GM12874 (cell line): ENCODE measurements at regions not wholly inside any gene's neighbourhood (a gene's known extent, or its start where the extent isn't known, plus 50 kb on each side); places are given as distances from the start of the nearest gene placed in this dataset.

Source experiments
- CTCF ChIP-seq: IDR thresholded peaks from 2 replicates; pipeline ENCODE4 v1.5.1; 2011; ENCODE audit warnings: low read depth, mild to moderate bottlenecking, control low read depth, low read length, moderate library complexity; ENCODE audit not compliant: insufficient read depth

- TF ChIP-seq CTCF, result no peak
These were observed 777.1 kb upstream of the MDGA2 start for GRCh38 chr14:48452437-48452995.

DNA sequence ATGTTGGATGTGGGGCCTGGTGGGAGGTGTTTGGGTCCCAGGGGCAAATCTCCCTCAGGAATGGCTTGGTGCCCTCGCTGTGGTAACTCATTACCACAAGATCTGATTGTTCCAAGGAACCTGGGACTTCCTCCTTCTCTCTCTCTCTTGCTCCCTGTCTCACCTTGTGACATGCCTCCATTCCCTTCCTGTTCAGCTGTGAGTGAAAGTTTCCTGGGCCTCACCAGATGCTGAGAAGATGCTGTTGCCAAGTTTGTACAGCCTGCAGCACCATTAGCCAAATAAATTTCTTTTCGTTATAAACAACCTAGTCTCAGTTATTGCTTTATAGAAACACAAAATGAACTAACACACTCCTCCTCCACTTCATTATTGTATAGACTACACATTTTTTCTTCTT is 759.8 kb upstream of the MDGA2 start:
- no peak for TF ChIP-seq CTCF

DNA sequence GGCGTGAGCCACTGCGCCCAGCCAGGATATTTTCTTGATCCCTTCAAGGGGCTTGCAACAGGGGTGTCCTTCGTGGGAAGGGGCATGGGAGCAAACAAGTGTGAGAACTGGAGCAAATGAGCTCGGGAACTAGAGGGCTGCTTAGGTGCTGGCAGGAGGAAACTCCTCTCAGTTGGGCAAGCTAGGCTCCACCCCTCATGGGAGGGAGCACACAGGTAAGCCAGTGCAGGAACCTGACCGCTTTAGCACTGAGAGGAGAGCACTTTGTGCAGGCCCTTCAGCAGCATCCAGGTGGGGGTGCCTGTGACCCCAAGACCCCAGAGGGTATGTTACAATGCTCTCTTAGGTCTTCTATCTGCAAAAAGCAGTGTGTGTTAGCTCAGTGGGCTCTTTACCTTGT is 755.4 kb upstream of the MDGA2 start:
- no peak for TF ChIP-seq CTCF

GRCh38 chr14:48429512-48429911 is 754.1 kb upstream of the MDGA2 start:
- no peak for TF ChIP-seq CTCF

DNA sequence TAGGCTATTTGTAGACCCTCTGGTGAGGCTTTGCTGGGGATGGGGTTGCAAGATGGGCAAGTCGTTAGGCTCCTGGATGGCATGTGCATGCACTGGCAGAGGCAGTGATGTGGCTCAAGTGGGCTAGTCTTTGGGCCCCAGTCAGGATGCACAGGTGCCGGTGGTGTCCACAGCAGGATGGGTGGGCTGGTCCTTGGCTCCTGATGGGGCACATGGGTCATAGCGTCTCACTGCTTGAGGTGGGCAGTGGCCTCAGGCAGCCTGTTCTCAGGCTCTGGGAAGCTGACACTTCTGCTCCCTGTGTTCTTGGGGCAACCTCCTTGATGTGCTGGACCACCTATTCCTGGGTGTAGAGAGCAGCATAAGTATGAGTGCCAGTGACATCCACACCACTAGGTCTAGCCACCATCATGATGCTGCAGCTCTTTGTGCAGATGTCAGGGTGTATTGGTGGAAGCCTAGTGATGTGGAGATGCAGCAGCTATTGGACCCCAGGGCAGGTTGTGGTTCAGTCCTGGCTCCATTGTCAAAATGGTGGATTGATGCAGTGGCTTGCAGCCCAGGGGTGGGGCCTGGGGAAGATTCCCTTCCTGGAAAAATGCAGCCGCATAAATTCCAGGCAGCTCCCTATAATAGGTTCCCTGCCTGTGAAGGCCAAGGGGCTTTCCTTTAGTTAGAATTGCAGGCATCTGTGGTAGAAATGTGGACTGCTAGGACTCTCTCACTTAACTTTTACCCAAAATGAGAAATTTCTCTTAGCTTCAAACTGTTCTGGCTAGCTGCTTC is 742.5 kb upstream of the MDGA2 start:
- no peak for TF ChIP-seq CTCF

DNA sequence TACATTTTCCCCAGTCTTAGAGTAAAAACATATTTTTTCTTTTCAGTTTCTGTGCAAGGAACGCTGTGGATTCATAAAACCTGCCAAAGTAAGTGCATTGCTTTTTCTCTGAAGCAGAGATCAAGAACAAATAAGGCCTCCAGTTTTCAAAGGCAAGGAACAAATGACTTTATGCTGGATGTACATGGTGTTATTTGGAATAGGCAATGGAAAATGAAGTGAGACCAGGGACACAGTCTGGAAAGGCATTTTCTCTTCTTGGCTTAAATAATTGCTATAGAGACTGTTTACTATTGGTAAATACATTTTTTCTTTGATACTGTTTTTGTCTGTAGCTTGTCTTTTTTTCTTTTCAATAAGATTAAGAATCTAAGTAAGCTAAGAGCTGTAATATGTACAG is 725.9 kb upstream of the MDGA2 start:
- no peak for TF ChIP-seq CTCF

GRCh38 chr14:48398675-48399282 is 723.4 kb upstream of the MDGA2 start:
- TF ChIP-seq CTCF, result peak; percentile 58
